Skeletal muscle tissue (tissue), 3 donors: ENCODE measurements at regions not wholly inside any gene's neighbourhood (a gene's known extent, or its start where the extent isn't known, plus 50 kb on each side); places are given as distances from the start of the nearest gene placed in this dataset.

ENCODE experiments used
- H3K27ac ChIP-seq: one replicate; pipeline ENCODE4 v1.7.0; 2013; ENCODE audit warnings: mild to moderate bottlenecking, low read depth, low read length, inconsistent platforms
- H3K27me3 ChIP-seq, 3 donors: one replicate each; pipeline ENCODE4 v1.7.0; 2013; ENCODE audit warnings: low read length in 3 of 3; ENCODE audit not compliant: control insufficient read depth in 3 of 3, insufficient read depth in 3 of 3
- H3K36me3 ChIP-seq, 3 donors: one replicate each; pipeline ENCODE4 v1.7.0; 2013; ENCODE audit warnings: low read length in 3 of 3; ENCODE audit not compliant: control insufficient read depth in 3 of 3, insufficient read depth in 3 of 3
- H3K4me1 ChIP-seq, 3 donors: one replicate each; pipeline ENCODE4 v1.7.0; 2013; ENCODE audit warnings: low read length in 3 of 3, mild to moderate bottlenecking in 3 of 3; ENCODE audit not compliant: control insufficient read depth in 3 of 3, insufficient read depth in 3 of 3
- H3K4me3 ChIP-seq, 3 donors: one replicate each; pipeline ENCODE4 v1.7.0; 2013; ENCODE audit warnings: low read length in 3 of 3
- H3K9ac ChIP-seq, 3 donors: one replicate each; pipeline ENCODE4 v1.7.0; 2013; ENCODE audit warnings: low read length in 3 of 3, mild to moderate bottlenecking in 3 of 3, moderate library complexity in 2 of 3, low read depth in 1 of 3
- H3K9me3 ChIP-seq, 3 donors: one replicate each; pipeline ENCODE4 v1.7.0; 2013; ENCODE audit warnings: low read length in 3 of 3; ENCODE audit not compliant: control insufficient read depth in 3 of 3
- donor health status: Osteomylitis.

GRCh38 chr20:7516621-7517111, 423.6 kb downstream of the HAO1 start:
- no peaks in the 10 kb centered on the region for H3K27me3 ChIP-seq
- H3K27ac ChIP-seq = no peak overlapping the region
- H3K9me3 ChIP-seq = no peaks in the 10 kb centered on the region
- H3K4me1 ChIP-seq = no peaks in the 10 kb centered on the region
- no peaks in the 10 kb centered on the region for H3K36me3 ChIP-seq
- no peak overlapping the region for H3K4me3 ChIP-seq
- H3K9ac ChIP-seq = no peak overlapping the region

- H3K9ac ChIP-seq = no peak overlapping the region
- no peaks in the 10 kb centered on the region for H3K36me3 ChIP-seq
Measured at GRCh38 chr20:7520361-7520760, 419.9 kb downstream of the HAO1 start.

GRCh38 chr20:7523288-7523687, 417.0 kb downstream of the HAO1 start:
- no peaks in the 10 kb centered on the region for H3K36me3 ChIP-seq
- no peaks in the 10 kb centered on the region for H3K9me3 ChIP-seq
- H3K27ac ChIP-seq = no peak overlapping the region
- H3K4me3 ChIP-seq = no peak overlapping the region
- no peaks in the 10 kb centered on the region for H3K4me1 ChIP-seq
- no peak overlapping the region for H3K9ac ChIP-seq
- no peaks in the 10 kb centered on the region for H3K27me3 ChIP-seq

More at GRCh38 chr20:7520361-7520760, 419.9 kb downstream of the HAO1 start:
- Histone ChIP-seq H3K27me3 (no peaks in the 10 kb centered on the region), H3K4me3 (no peak overlapping the region), H3K4me1 (no peaks in the 10 kb centered on the region), H3K27ac (no peak overlapping the region), H3K9me3 (no peaks in the 10 kb centered on the region)

- Histone ChIP-seq H3K4me3 (no peak overlapping the region), H3K9me3 (peaks cover 0 to 3% (median 0%) of the 10 kb centered on the region in 3 donors), H3K36me3 (no peaks in the 10 kb centered on the region), H3K27me3 (no peaks in the 10 kb centered on the region), H3K9ac (no peak overlapping the region), H3K27ac (no peak overlapping the region), H3K4me1 (no peaks in the 10 kb centered on the region)
Measured at GRCh38 chr20:7540018-7540417, 400.2 kb downstream of the HAO1 start.

- Histone ChIP-seq H3K9ac (no peak overlapping the region), H3K27ac (no peak overlapping the region), H3K9me3 (peaks cover 0 to 3% (median 0%) of the 10 kb centered on the region in 3 donors), H3K4me3 (no peak overlapping the region), H3K4me1 (no peaks in the 10 kb centered on the region), H3K27me3 (no peaks in the 10 kb centered on the region), H3K36me3 (no peaks in the 10 kb centered on the region)
Measured at GRCh38 chr20:7540923-7541322, 399.3 kb downstream of the HAO1 start.

DNA sequence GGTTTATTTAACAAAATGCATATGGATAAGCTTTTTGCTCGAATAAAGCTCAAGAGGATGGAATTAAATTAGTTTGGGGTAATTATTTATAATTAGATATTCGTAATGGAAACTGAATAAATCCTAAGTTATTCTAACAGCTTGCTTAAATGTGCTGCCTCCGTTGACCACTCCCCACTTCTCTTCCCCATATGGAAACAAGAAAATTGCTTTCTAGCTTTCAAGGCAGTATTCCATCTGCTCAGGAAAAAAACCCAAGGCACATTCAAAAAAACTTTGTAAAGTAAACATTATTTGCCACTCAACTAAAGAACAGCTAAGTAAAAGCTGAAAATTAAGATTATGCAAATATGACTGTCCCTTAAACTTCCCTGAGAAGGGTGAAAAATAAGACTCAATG, 369.2 kb downstream of the HAO1 start:
- Histone ChIP-seq H3K36me3 (no peaks in the 10 kb centered on the region), H3K9me3 (no peaks in the 10 kb centered on the region), H3K9ac (no peak overlapping the region), H3K4me1 (no peaks in the 10 kb centered on the region), H3K27me3 (no peaks in the 10 kb centered on the region), H3K4me3 (no peak overlapping the region), H3K27ac (no peak overlapping the region)

DNA sequence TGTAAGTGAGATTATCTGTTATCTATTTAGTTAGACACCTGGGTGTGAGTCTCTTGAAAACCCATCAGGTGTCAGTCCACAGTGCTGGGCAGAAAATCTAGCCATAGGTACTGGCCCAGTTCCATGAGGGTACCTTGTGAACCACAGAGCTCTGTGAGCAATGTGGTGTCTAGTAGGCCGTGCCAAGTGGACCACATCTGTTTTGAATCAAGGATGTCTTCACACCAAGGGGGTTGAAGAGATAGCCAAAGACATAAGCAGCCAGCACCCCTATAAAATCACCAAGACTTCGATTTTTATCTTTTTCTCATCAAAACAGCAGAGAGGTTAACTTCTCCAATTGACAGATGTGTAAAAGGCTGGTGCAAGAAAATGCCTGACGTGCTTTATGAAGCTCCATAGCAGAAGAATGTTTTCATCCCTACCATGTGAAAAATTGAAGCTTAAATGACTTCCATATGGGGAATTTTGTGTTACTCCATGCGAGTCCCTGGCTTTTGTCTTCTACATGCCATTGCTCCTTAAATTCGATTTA, 368.7 kb downstream of the HAO1 start:
- Histone ChIP-seq H3K9me3 (no peaks in the 10 kb centered on the region), H3K4me3 (no peak overlapping the region), H3K27me3 (no peaks in the 10 kb centered on the region), H3K9ac (no peak overlapping the region), H3K27ac (no peak overlapping the region), H3K4me1 (no peaks in the 10 kb centered on the region), H3K36me3 (no peaks in the 10 kb centered on the region)

DNA sequence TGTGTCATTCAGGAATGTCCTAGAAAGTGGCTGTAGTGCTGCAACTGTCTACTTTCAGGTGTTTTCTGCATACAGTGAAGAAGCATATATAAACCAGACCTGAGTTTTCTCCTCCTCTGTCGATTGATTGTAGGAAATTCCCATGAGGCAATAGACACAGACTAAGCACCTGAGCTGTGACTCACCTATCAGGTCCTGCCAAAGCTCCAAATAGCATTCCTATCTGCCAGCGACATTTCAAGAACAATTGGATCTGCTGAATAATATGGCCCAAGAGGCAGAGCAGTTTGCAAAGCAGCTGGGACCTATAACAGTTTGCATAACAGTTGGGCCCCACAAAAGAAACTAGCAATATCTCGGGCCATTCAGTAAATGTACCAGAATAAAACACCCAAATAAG, 360.4 kb downstream of the HAO1 start:
- Histone ChIP-seq H3K27me3 (no peaks in the 10 kb centered on the region), H3K4me1 (no peaks in the 10 kb centered on the region), H3K27ac (no peak overlapping the region), H3K36me3 (no peaks in the 10 kb centered on the region), H3K4me3 (no peak overlapping the region), H3K9me3 (no peaks in the 10 kb centered on the region), H3K9ac (no peak overlapping the region)

DNA sequence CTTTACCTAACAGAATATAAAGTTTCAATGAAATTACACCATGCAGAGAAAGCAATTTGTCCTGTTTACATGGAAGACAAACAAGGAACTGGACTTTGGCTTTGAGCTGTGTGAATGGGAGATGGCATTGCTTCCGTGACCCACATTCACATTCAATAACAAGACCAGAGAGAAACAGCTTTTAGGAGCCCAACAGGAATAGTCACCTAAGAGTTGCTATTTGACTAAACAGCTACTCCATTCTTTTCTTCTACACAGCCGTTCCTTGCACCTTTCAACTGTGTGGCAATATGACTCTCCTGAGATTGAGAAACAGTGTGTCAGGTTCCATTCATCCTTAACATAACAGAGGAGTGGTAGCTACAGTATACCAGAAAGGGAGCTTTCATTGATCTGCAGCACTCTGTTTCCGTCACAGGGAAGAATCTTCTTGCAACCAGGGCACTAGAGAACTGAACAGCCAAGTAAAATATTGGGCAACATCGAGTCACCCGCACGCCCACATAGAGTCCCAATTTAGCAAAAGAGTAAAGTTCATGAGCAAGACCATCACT, 355.1 kb downstream of the HAO1 start:
- H3K4me3 ChIP-seq = no peak overlapping the region
- no peaks in the 10 kb centered on the region for H3K27me3 ChIP-seq
- no peaks in the 10 kb centered on the region for H3K4me1 ChIP-seq

GRCh38 chr20:7586481-7586880, 353.8 kb downstream of the HAO1 start:
- Histone ChIP-seq H3K9me3 (no peaks in the 10 kb centered on the region), H3K4me3 (no peak overlapping the region), H3K4me1 (no peaks in the 10 kb centered on the region), H3K27ac (no peak overlapping the region), H3K9ac (no peak overlapping the region), H3K36me3 (no peaks in the 10 kb centered on the region), H3K27me3 (no peaks in the 10 kb centered on the region)

More for the DNA sequence above, 355.1 kb downstream of the HAO1 start:
- Histone ChIP-seq H3K36me3 (no peaks in the 10 kb centered on the region), H3K27ac (no peak overlapping the region), H3K9me3 (no peaks in the 10 kb centered on the region), H3K9ac (no peak overlapping the region)
